Erythroblast (primary cell): ENCODE measurements at regions not wholly inside any gene's neighbourhood (a gene's known extent, or its start where the extent isn't known, plus 50 kb on each side); places are given as distances from the start of the nearest gene placed in this dataset.

Source experiments
- GATA1 ChIP-seq: IDR thresholded peaks from 2 replicates; pipeline ENCODE4 v1.6.1; 2011; ENCODE audit warnings: low read depth, mild to moderate bottlenecking, control low read depth, low read length, moderate library complexity
- POLR2A ChIP-seq: IDR thresholded peaks from 2 replicates; pipeline ENCODE4 v1.6.1; 2011; ENCODE audit warnings: mild to moderate bottlenecking, low read length

GRCh38 chr3:98972155-98972554 lies 70.7 kb upstream of the DCBLD2 start:
- TF ChIP-seq POLR2A (no peak), GATA1 (no peak)
